PC-9 (cell line): ENCODE measurements at regions not wholly inside any gene's neighbourhood (a gene's known extent, or its start where the extent isn't known, plus 50 kb on each side); places are given as distances from the start of the nearest gene placed in this dataset.

Source experiments
- CTCF ChIP-seq: fragments of 200-600 bp; sonication (generic); conservative IDR thresholded peaks from 2 replicates; pipeline ENCODE4 v1.6.1; 2017; ENCODE audit warnings: mixed run types, antibody characterized with exemption, mild to moderate bottlenecking, moderate library complexity
- EZH2 ChIP-seq: fragments of 200-600 bp; sonication (generic); IDR thresholded peaks from 2 replicates; pipeline ENCODE4 v1.8.0; 2017; ENCODE audit warnings: antibody characterized with exemption, low read depth

GRCh38 chr4:188246488-188246887, 107.2 kb downstream of the TRIML1 start:
- TF ChIP-seq CTCF (0 out of 2 replicates have a peak, but pooled peaks have one; percentile 40), EZH2 (no peak)
